GM10248 (cell line): ENCODE measurements at regions not wholly inside any gene's neighbourhood (a gene's known extent, or its start where the extent isn't known, plus 50 kb on each side); places are given as distances from the start of the nearest gene placed in this dataset.

Experiments used
- CTCF ChIA-PET: fragments of 300-600 bp; sonication (Branson Sonifier 250); formaldehyde crosslinking; extraction: SDS; loops from one replicate; lab custom pipeline; 2021; ENCODE audit warnings: antibody characterized with exemption; lab: Yijun Ruan, JAX
- POLR2A ChIA-PET: fragments of 350-650 bp; sonication (Branson Sonifier 250); formaldehyde crosslinking; extraction: SDS; loops from one replicate; lab custom pipeline; 2020; ENCODE audit warnings: antibody characterized with exemption; lab: Yijun Ruan, JAX
- DNase-seq: peaks from one replicate; pipeline ENCODE4 v3.0.0; 2012; ENCODE audit errors: extremely low spot score
- TF ChIP-seq, protein P1 (sequence below): IDR thresholded peaks from 2 replicates; pipeline ENCODE4 v1.5.1; 2012; ENCODE audit warnings: mild to moderate bottlenecking, low read depth; ENCODE audit errors: extremely low read depth, missing control alignments, control extremely low read depth

GRCh38 chr11:45423036-45423435 is 136.9 kb upstream of the SYT13 start:
- POLR2A ChIA-PET = no interaction called here
- CTCF ChIA-PET = interaction anchor here (1.0 kb wide), 1 partner anchor 90 kb away, joined by 3 read pairs; no protein-coding TSS in a partner anchor
- TF ChIP-seq, protein P1, sequence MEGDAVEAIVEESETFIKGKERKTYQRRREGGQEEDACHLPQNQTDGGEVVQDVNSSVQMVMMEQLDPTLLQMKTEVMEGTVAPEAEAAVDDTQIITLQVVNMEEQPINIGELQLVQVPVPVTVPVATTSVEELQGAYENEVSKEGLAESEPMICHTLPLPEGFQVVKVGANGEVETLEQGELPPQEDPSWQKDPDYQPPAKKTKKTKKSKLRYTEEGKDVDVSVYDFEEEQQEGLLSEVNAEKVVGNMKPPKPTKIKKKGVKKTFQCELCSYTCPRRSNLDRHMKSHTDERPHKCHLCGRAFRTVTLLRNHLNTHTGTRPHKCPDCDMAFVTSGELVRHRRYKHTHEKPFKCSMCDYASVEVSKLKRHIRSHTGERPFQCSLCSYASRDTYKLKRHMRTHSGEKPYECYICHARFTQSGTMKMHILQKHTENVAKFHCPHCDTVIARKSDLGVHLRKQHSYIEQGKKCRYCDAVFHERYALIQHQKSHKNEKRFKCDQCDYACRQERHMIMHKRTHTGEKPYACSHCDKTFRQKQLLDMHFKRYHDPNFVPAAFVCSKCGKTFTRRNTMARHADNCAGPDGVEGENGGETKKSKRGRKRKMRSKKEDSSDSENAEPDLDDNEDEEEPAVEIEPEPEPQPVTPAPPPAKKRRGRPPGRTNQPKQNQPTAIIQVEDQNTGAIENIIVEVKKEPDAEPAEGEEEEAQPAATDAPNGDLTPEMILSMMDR = no peak
- DNase-seq = no peak

- CTCF ChIA-PET = no interaction called here
- DNase-seq = no peak
- TF ChIP-seq, protein P1 = no peak
- POLR2A ChIA-PET = no interaction called here
Observed at GRCh38 chr11:45414088-45414487, 127.9 kb upstream of the SYT13 start.

DNA sequence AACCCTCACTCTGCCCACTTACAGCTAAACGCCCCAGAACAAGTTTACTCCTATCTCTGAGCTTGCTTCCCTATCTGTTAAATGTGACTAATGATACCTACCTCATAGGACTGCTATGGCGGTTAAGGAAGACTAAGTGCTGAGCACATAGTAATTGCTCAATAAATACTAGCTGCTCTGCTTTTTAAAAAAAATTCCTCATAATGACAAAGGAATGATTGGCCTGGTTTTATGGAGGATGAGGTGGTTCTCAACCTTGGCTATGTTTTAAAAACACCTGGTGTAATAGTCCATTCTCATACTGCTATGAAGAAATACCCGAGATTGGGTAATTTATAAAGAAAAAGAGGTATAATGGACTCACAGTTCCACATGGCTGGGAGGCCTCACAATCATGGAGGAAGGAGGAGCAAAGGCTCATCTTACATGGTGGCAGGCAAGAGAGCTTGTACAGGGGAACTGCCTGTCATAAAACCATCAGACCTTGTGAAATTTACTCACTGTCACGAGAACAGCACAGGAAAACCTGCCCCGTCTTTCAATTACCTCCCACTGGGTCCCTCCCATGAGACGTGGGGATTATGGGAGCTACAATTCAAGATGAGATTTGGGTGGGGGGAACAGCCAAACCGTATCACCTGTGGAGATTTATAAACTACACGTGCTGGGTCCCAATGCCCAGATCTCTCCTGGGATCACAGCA is 127.2 kb upstream of the SYT13 start:
- ChIA-PET CTCF (no interaction called here), POLR2A (no interaction called here)
- TF ChIP-seq, protein P1 = no peak
- no peak for DNase-seq

DNA sequence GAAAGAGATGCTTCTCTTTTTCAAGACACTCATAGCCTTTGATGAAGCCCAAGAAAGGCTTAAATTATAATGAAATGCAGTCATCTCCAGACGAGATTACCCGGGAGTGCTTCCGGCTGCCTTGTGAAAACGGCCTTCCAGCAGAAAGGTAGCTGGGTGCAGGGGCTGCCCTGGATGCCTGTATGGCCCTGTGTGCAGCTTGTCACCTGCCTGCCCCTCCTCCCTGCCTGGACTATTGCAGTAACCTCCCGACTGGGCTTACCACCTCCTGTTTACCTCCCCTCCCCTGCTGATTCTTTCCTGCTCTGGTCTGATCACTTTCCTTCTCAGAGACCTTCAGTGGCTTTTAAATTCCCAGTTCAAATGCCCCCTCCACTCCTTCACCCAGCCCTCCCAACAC is 126.4 kb upstream of the SYT13 start:
- TF ChIP-seq, protein P1 = no peak
- ChIA-PET CTCF (no interaction called here), POLR2A (no interaction called here)
- no peak for DNase-seq

- POLR2A ChIA-PET = no interaction called here
- TF ChIP-seq, protein P1 = no peak
- CTCF ChIA-PET = no interaction called here
- DNase-seq = no peak
Observed at GRCh38 chr11:45412051-45412471, 125.9 kb upstream of the SYT13 start.

DNA sequence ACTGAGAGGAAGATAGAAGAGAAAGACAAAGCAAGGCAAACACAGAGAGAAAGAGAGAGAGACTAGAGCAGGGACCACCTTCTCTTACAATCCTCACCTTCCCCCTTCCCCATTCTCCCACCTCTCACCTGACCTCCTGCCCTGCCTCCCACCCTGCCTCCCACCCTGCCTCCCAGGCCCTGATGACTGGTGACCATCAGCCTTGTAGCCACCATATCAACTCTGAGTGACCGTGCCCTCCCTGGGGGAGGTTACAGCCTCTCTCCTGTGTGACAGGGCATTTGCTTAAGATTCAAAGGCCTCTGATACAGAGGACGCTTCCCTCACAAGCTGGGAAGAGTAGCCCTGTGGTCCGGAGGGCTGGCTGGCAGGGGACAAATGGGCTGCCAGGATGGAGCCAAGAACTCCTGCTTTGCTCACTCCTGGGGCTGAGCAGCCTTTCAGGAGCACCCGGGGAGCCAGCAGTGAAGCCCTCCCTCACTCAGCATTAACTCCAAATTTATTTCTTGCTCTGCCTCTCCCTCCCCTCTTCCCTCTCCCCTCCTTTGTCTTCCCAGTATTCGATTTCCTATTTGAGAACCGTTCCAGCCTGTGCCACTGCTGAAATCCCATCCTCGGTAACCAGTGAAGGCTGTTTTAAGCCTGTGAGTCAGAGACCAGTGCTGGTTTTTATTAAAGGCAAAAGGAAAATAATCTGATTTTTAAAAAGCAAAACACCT is 125.2 kb upstream of the SYT13 start:
- POLR2A ChIA-PET = no interaction called here
- DNase-seq = no peak
- TF ChIP-seq, protein P1 = no peak
- CTCF ChIA-PET = no interaction called here
